ENCODE measurements at regions not wholly inside any gene's neighbourhood (a gene's known extent, or its start where the extent isn't known, plus 50 kb on each side); places are given as distances from the start of the nearest gene placed in this dataset.
A peak's percentile ranks its signal among the peaks of the same experiment; 100 is the strongest.
"Not testable (repeated sequence)": the region's sequence is repeated elsewhere in the genome, so short reads cannot be mapped to it uniquely, and the experiment has no call there.

GRCh38 chr5:97579977-97580376, 396.9 kb upstream of the RIOK2 start:
- DNase-seq (ENCODE audit: low read depth in 2 of 2): not testable (repeated sequence)

- DNase-seq (ENCODE audit: low read depth in 2 of 2): no peak
Measured at GRCh38 chr5:97580746-97581145, 397.7 kb upstream of the RIOK2 start.

GRCh38 chr5:97591781-97592180, 408.7 kb upstream of the RIOK2 start:
- DNase-seq (ENCODE audit: low read depth in 2 of 2): no peak

GRCh38 chr5:97600486-97600885, 417.4 kb upstream of the RIOK2 start:
- DNase-seq (ENCODE audit: low read depth in 2 of 2): peak in 1 of 2 donors; percentile 5

GRCh38 chr5:97601651-97602050, 418.6 kb upstream of the RIOK2 start:
- DNase-seq (ENCODE audit: low read depth in 2 of 2): peak in 1 of 2 donors; percentile 14

GRCh38 chr5:97606531-97606930, 423.5 kb upstream of the RIOK2 start:
- no peak for DNase-seq (ENCODE audit: low read depth in 2 of 2)

GRCh38 chr5:97608501-97608900, 425.5 kb upstream of the RIOK2 start:
- DNase-seq (ENCODE audit: low read depth in 2 of 2): no peak

GRCh38 chr5:97618721-97619120, 435.7 kb upstream of the RIOK2 start:
- DNase-seq (ENCODE audit: low read depth in 2 of 2): no peak

GRCh38 chr5:97623441-97623840, 440.4 kb upstream of the RIOK2 start:
- DNase-seq (ENCODE audit: low read depth in 2 of 2): no peak

- DNase-seq (ENCODE audit: low read depth in 2 of 2): no peak
Measured at GRCh38 chr5:97624886-97625285, 441.8 kb upstream of the RIOK2 start.

- peak in 1 of 2 donors; percentile 3 for DNase-seq (ENCODE audit: low read depth in 2 of 2)
Measured at GRCh38 chr5:97627272-97627671, 444.2 kb upstream of the RIOK2 start.

GRCh38 chr5:97628031-97628430, 445.0 kb upstream of the RIOK2 start:
- peak in 1 of 2 donors; percentile 32 for DNase-seq (ENCODE audit: low read depth in 2 of 2)

- peak in 1 of 2 donors; percentile 0 for DNase-seq (ENCODE audit: low read depth in 2 of 2)
Measured at GRCh38 chr5:97628807-97629206, 445.8 kb upstream of the RIOK2 start.

GRCh38 chr5:97629276-97629675, 446.2 kb upstream of the RIOK2 start:
- DNase-seq (ENCODE audit: low read depth in 2 of 2): peak in 1 of 2 donors; percentile 91

- no peak for DNase-seq (ENCODE audit: low read depth in 2 of 2)
Measured at GRCh38 chr5:97635553-97635952, 452.5 kb upstream of the RIOK2 start.

- DNase-seq (ENCODE audit: low read depth in 2 of 2): no peak
Measured at GRCh38 chr5:97636766-97637165, 453.7 kb upstream of the RIOK2 start.

GRCh38 chr5:97641081-97641480, 458.0 kb upstream of the RIOK2 start:
- no peak for DNase-seq (ENCODE audit: low read depth in 2 of 2)

- DNase-seq (ENCODE audit: low read depth in 2 of 2): no peak
Measured at GRCh38 chr5:97644206-97644605, 461.2 kb upstream of the RIOK2 start.

- DNase-seq (ENCODE audit: low read depth in 2 of 2): no peak
Measured at GRCh38 chr5:97644896-97645295, 461.8 kb upstream of the RIOK2 start.

- peak; percentile 2 to 86 for DNase-seq (ENCODE audit: low read depth in 2 of 2)
Measured at GRCh38 chr5:97657239-97657638, 474.2 kb upstream of the RIOK2 start.

- DNase-seq (ENCODE audit: low read depth in 2 of 2): peak; percentile 15 to 62
Measured at GRCh38 chr5:97658116-97658900, 475.3 kb upstream of the RIOK2 start.

- peak in 1 of 2 donors; percentile 41 for DNase-seq (ENCODE audit: low read depth in 2 of 2)
Measured at GRCh38 chr5:97666783-97667182, 483.7 kb upstream of the RIOK2 start.

GRCh38 chr5:97670447-97670846, 487.4 kb upstream of the RIOK2 start:
- peak; percentile 3 to 43 for DNase-seq (ENCODE audit: low read depth in 2 of 2)

GRCh38 chr5:97676608-97677007, 493.6 kb upstream of the RIOK2 start:
- DNase-seq (ENCODE audit: low read depth in 2 of 2): no peak
